ENCODE measurements at regions not wholly inside any gene's neighbourhood (a gene's known extent, or its start where the extent isn't known, plus 50 kb on each side); places are given as distances from the start of the nearest gene placed in this dataset.

DNA sequence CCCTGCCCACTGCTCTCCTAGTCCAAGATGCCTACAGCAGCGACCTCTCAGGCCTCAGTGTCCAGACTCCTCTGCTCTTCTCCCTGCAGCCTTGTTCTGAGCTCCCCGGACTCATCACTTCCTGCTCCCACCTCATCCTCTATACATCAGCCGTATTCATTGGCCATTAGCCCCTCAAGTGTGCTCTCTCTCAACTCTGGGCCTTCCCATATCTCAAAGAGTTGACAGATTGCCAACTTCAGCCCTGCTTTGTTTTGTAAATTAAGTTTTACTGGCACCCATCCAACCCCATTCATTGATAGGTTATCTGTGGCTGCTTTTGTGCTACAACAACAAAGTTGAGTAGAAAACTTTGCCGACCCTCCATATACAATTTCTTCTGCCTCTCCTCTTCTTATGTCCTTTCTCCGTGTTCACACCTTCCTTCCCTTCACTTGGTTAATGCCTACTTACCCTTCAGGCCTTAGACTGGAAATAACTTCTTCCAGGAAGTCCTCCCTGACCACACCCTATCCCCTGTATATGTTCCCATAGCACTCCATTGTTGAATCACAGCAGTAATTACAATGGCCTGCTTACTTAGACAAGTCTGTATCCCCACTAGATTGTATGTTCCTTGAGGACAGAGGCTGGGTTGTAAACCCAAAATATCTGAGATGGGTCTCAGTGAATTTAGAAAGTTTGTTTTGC, 63.4 kb upstream of the TANC2 start:
- TF ChIP-seq, protein P1, sequence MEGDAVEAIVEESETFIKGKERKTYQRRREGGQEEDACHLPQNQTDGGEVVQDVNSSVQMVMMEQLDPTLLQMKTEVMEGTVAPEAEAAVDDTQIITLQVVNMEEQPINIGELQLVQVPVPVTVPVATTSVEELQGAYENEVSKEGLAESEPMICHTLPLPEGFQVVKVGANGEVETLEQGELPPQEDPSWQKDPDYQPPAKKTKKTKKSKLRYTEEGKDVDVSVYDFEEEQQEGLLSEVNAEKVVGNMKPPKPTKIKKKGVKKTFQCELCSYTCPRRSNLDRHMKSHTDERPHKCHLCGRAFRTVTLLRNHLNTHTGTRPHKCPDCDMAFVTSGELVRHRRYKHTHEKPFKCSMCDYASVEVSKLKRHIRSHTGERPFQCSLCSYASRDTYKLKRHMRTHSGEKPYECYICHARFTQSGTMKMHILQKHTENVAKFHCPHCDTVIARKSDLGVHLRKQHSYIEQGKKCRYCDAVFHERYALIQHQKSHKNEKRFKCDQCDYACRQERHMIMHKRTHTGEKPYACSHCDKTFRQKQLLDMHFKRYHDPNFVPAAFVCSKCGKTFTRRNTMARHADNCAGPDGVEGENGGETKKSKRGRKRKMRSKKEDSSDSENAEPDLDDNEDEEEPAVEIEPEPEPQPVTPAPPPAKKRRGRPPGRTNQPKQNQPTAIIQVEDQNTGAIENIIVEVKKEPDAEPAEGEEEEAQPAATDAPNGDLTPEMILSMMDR (IDR thresholded peaks at IDR 0.05): no peak
- TF ChIP-seq POLR2A (IDR thresholded peaks at IDR 0.05): no peak

Data from body of pancreas (tissue), 4 donors.